ENCODE measurements at regions not wholly inside any gene's neighbourhood (a gene's known extent, or its start where the extent isn't known, plus 50 kb on each side); places are given as distances from the start of the nearest gene placed in this dataset.

GRCh38 chr1:30048905-30049304 lies 674.5 kb downstream of the MATN1 start:
- no peak for TF ChIP-seq POLR2A (IDR thresholded peaks at IDR 0.05)
- no peaks in the 10 kb centered on the region for H3K9me3 ChIP-seq
- H3K27ac ChIP-seq = no peak overlapping the region
- no peaks in the 10 kb centered on the region for H3K36me3 ChIP-seq
- WGBS, 3 donors = 88 to 94% (median 92%) methylated on average over 5 of the region's 5 CpGs
- H3K27me3 ChIP-seq = no peaks in the 10 kb centered on the region
- DNase-seq = no peak
- intact Hi-C loops (cut with DNase I) = no loop called here
- no peak overlapping the region for H3K4me3 ChIP-seq
- no peaks in the 10 kb centered on the region for H3K4me1 ChIP-seq (ENCODE audit: insufficient read depth)

GRCh38 chr1:30047576-30047975 lies 675.8 kb downstream of the MATN1 start:
- 73 to 78% (median 76%) methylated on average over 3 of the region's 3 CpGs for WGBS, 3 donors
- H3K4me3 ChIP-seq = no peak overlapping the region
- H3K36me3 ChIP-seq = no peaks in the 10 kb centered on the region
- H3K9me3 ChIP-seq = no peaks in the 10 kb centered on the region
- intact Hi-C loops (cut with DNase I) = no loop called here
- no peaks in the 10 kb centered on the region for H3K4me1 ChIP-seq (ENCODE audit: insufficient read depth)
- no peaks in the 10 kb centered on the region for H3K27me3 ChIP-seq
- TF ChIP-seq POLR2A (IDR thresholded peaks at IDR 0.05) (no peak), EP300 (IDR thresholded peaks at IDR 0.05) (no peak), CTCF (IDR thresholded peaks at IDR 0.05) (no peak)
- no peak for DNase-seq
- H3K27ac ChIP-seq = no peak overlapping the region

- Histone ChIP-seq H3K36me3 (no peaks in the 10 kb centered on the region), H3K27ac (no peak overlapping the region), H3K9me3 (no peaks in the 10 kb centered on the region), H3K27me3 (no peaks in the 10 kb centered on the region), H3K4me1 (ENCODE audit: insufficient read depth) (no peaks in the 10 kb centered on the region), H3K4me3 (no peak overlapping the region)
- intact Hi-C loops (cut with DNase I) = no loop called here
- WGBS, 3 donors = 72 to 84% (median 78%) methylated on average over 10 of the region's 10 CpGs
- no peak for TF ChIP-seq POLR2A (IDR thresholded peaks at IDR 0.05)
- TF ChIP-seq CTCF (IDR thresholded peaks at IDR 0.05) = no peak
- no peak for TF ChIP-seq EP300 (IDR thresholded peaks at IDR 0.05)
- DNase-seq = no peak
Measured at GRCh38 chr1:30046751-30047150, 676.6 kb downstream of the MATN1 start.

- no peak for TF ChIP-seq POLR2A (IDR thresholded peaks at IDR 0.05)
- no peak for TF ChIP-seq EP300 (IDR thresholded peaks at IDR 0.05)
- no peak for TF ChIP-seq CTCF (IDR thresholded peaks at IDR 0.05)
- H3K27me3 ChIP-seq = no peaks in the 10 kb centered on the region
- intact Hi-C loops (cut with DNase I) = no loop called here
Measured at GRCh38 chr1:30045304-30046090, 677.9 kb downstream of the MATN1 start.

GRCh38 chr1:30044656-30045144 lies 678.7 kb downstream of the MATN1 start:
- 96 to 100% (median 96%) methylated on average over 2 of the region's 2 CpGs for WGBS, 3 donors
- no peaks in the 10 kb centered on the region for H3K36me3 ChIP-seq
- intact Hi-C loops (cut with DNase I) = no loop called here
- no peak for DNase-seq
- no peak for TF ChIP-seq POLR2A (IDR thresholded peaks at IDR 0.05)
- no peak for TF ChIP-seq EP300 (IDR thresholded peaks at IDR 0.05)
- TF ChIP-seq CTCF (IDR thresholded peaks at IDR 0.05) = no peak
- no peaks in the 10 kb centered on the region for H3K4me1 ChIP-seq (ENCODE audit: insufficient read depth)
- H3K9me3 ChIP-seq = no peaks in the 10 kb centered on the region
- no peak overlapping the region for H3K27ac ChIP-seq
- H3K27me3 ChIP-seq = no peaks in the 10 kb centered on the region
- no peak overlapping the region for H3K4me3 ChIP-seq

More at GRCh38 chr1:30045304-30046090, 677.9 kb downstream of the MATN1 start:
- H3K4me1 ChIP-seq (ENCODE audit: insufficient read depth) = no peaks in the 10 kb centered on the region
- 68 to 82% (median 71%) methylated on average over 4 of the region's 4 CpGs for WGBS, 3 donors
- H3K4me3 ChIP-seq = no peak overlapping the region
- no peaks in the 10 kb centered on the region for H3K9me3 ChIP-seq
- no peak for DNase-seq
- no peaks in the 10 kb centered on the region for H3K36me3 ChIP-seq
- H3K27ac ChIP-seq = no peak overlapping the region

Measured in ovary (tissue), 7 donors.